Activated CD4-positive, alpha-beta T cell treated with anti-CD3 and anti-CD28 coated beads, Interleukin-2, amount 50 U/mL, for 16 hours (primary cell): ENCODE measurements at regions not wholly inside any gene's neighbourhood (a gene's known extent, or its start where the extent isn't known, plus 50 kb on each side); places are given as distances from the start of the nearest gene placed in this dataset.
"Not testable (repeated sequence)": the region's sequence is repeated elsewhere in the genome, so short reads cannot be mapped to it uniquely, and the experiment has no call there.

Experiments
- DNase-seq: peaks from one replicate; pipeline ENCODE4 v3.0.0-alpha.2; 2020

DNA sequence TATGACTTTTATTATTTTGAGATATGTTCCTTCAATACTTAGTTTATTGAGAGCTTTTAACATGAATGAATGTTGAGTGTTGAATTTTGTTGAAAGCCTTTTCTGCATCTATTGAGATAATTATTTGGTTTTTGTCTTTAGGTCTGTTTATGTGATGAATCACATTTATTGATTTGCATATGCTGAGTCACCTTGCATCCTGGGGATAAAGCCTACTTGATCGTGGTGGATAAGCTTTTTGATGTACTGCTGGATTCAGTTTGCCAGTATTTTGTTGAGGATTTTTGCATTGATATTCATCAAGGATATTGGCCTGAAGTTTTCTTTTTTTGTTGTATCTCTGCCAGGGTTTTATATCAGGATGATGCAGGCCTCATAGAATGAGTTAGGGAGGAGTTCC lies 106.5 kb upstream of the DAZL start:
- DNase-seq: not testable (repeated sequence)

DNA sequence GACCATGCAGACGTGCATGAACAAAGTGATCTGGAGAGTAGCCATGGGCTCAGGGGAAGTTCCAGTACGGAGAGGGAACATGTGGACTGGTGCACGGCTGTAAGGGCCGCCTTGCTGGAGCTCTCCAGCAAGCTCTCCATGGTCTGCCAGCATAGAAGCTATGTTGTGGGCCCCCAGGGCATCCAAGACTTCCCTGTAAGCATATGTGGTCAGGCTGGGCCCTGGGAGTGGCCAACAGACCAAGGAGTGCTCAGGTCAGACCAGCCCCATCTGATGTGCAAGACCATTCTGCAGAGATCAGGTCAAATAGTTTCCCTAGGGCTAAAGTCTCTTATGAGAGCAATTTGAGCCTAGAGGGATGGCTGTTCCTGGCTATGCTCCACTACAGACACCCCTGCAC lies 110.1 kb upstream of the DAZL start:
- no peak for DNase-seq

DNA sequence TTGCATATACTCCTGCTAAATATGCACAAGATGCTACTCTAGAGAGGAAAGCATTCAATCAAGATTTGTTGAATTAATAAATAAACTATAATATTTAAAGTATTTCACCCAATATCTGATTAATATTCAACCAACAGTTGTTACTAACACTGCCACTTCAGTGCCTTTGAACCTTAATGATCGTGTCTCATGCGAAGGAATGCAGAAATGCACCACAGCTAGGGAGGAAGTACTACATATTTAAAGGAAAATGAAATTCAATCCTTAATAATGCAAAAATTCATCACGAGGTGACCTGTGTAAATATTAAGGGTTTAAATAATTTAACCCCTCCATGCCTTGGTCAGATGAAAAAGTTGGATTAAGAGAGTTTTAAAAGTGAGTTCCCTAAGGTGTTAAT lies 114.2 kb upstream of the DAZL start:
- DNase-seq: no peak

GRCh38 chr3:16720367-16720940 lies 115.2 kb upstream of the DAZL start:
- DNase-seq: no peak

DNA sequence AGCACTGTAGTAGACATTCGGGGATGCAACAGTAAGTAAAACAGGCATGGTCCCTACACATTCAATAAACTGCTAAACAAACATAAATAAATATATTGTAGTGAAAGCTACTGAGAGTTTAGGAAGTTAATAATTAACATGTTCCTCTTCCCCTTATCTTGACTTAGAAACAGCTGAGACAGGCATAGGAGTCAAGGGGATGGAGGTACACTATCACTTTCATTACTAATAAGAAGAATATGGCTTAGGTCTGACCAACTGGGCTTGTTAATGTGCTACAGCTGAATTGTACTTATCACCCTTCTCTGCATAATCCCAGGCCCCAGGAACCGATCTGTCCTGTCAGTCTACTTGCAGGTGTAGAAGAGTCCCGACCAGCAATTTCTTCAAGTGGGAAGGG lies 116.3 kb upstream of the DAZL start:
- no peak for DNase-seq

DNA sequence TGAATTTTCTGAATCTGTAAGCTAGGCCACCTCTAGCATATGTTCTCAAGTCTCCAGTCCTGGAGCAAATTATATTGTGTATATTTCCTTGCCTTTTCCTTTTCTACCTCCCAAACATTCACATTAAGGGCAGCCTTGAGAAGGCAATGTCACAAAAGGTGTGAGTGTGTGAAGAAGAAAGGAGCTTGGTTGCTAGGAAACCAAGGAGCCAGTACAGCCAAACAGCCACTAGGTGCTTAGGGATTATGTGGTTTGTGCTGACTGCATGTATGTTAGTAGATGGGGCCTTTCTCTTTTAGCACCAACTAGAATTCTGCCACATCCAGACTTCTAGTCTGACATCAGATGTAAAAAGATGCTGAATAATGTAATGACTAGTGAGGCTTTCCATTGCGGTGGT lies 118.8 kb upstream of the DAZL start:
- no peak for DNase-seq

DNA sequence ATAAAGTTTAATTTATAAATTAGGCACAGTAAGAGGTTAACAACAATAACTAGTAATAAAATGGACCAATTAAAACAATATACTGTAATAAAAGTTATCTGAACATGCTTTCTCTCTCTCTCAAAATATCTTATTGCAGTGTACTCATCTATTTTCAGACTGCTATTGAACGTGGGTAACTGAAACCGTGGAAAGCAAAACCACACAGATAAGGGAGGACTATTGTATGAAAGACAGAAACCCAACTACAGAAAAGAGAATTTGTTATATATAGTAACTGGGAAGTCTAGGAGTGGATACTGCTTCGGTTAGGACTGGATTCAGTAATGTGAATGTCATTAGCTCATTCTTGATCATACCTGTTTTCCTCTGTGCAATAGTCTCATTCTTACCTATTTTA lies 119.3 kb upstream of the DAZL start:
- no peak for DNase-seq

GRCh38 chr3:16725972-16726371 lies 120.7 kb upstream of the DAZL start:
- DNase-seq: no peak

DNA sequence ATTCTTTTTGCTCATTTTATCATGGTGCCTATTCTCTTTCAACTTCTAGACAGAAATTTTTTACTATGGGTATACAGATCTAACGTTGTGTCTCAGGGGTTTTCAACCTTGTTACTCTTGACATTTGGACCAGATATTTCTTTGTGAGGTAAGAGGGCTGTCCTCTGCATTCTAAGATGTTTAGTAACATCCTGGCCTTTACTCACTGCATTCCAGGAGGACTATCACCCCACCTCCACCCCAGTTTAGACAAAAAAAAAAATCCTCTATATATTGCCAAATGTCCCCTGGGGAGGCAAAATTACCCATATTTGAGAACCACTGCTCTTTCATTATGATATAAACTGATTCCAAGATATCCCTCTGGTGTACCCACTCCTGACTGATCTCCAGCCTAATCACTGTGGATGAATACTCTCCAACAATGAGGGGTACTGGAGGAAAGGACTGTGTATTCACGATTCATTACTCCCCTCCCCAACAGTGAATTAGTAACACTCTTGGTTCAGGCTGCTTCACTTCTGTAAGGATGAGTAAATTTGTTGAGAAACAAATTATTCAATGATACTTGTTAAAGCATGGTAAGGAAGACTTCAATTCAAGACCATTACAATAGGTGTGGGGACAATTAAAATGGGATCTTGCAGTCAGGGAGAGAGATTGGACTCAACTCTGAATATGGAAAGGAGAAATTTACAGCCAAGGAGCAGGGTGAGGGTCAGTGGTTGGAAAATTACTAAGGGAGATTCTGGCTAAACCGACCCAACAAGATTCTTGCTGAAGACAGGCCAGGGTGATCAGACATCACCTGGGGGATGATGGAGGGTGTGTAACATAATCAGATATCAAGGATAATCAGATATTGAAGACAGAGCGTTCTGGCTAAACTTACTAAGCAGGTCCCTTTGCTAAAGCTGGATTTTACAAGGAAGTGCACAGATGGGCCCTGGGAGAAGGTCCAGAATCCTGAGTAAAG lies 123.8 kb upstream of the DAZL start:
- no peak for DNase-seq

GRCh38 chr3:16738451-16738850 lies 133.2 kb upstream of the DAZL start:
- no peak for DNase-seq

DNA sequence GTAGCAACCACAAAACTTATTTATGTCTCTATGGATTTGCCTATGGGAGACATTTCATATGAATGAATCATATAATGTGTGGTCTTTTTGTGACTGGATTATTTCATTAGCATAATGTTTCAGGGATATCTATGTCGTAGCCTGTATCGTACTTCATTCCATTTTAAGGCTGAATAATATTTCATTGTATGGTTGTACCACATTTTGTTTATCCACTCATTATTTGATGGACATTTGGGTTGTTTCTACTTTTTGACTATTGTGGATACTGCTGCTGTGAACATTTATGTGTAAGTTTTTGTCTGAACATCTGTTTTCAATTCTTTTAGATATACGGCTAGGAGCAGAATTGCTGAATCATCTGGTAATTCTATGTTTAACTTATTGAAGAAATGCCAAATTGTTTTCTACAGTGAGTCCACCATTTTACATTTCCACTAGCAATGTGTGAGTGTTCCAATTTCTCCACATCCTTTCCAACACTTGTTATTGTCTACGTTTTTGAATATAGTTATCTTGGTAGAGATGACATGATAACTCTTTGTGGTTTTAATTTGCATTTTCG lies 134.4 kb upstream of the DAZL start:
- DNase-seq: no peak

GRCh38 chr3:16740515-16740914 lies 135.3 kb upstream of the DAZL start:
- DNase-seq: no peak

GRCh38 chr3:16741103-16741758 lies 136.0 kb upstream of the DAZL start:
- peak; percentile 9 for DNase-seq

- no peak for DNase-seq
Observed at GRCh38 chr3:16741890-16742289, 136.7 kb upstream of the DAZL start.

DNA sequence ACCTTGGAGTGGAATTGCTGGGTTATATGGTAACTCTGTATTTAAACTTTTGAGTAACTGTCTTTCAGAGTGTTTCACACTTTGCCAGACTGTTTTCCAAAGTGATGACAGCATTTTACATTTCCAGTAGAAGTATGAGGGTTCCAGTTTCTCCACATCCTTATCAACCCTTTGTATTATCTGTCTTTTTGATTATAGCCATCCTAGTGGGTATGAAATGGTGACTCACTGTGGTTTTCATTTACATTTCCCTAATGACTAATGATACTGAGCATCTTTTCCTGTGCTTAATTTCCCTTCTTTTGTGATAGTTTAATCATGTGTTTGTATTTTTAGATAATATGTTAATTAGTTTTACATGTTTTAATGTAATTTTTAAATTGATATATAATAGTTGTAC lies 138.1 kb upstream of the DAZL start:
- no peak for DNase-seq

GRCh38 chr3:16759227-16759903 lies 125.4 kb upstream of the PLCL2 start:
- DNase-seq: no peak

DNA sequence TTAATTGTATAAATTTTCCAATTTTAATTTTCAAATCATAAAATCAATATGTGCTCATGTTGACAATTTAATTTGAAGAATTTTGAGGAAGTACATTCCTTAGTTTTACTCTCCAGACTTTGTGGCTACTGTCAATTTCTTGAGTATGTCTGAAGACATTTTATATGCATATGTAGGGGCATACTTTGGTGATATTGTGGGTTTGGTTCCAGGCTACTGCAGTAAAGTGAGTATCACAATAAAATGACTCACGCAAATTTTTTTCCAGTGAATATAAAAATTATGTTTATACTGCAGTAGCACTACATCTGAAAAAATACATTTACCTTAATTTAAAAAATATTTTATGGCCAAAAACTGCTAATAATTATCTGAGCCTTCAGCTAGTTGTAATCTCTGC lies 123.2 kb upstream of the PLCL2 start:
- no peak for DNase-seq

- no peak for DNase-seq
Observed at GRCh38 chr3:16765661-16766060, 119.1 kb upstream of the PLCL2 start.

- no peak for DNase-seq
Observed at GRCh38 chr3:16767006-16767405, 117.7 kb upstream of the PLCL2 start.

- no peak for DNase-seq
Observed at GRCh38 chr3:16768014-16768413, 116.7 kb upstream of the PLCL2 start.

DNA sequence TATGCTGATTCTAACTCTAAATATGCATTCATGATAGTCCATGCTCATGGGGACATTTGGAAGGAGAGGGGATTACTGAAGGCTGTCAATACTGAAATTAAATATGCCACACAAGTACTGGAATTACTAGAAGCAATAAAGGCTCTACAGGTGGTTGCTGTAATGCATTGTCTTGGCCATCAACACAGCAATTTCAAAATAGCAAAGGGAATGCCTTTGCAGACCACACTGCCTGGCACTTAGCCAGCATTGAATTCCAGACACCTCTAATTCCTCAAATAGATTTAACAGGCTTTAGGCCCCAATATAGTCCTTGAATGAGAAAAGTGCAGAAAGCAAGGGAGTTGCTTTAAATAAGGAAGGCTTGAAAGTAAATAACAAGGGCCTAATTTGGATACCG lies 115.8 kb upstream of the PLCL2 start:
- no peak for DNase-seq

DNA sequence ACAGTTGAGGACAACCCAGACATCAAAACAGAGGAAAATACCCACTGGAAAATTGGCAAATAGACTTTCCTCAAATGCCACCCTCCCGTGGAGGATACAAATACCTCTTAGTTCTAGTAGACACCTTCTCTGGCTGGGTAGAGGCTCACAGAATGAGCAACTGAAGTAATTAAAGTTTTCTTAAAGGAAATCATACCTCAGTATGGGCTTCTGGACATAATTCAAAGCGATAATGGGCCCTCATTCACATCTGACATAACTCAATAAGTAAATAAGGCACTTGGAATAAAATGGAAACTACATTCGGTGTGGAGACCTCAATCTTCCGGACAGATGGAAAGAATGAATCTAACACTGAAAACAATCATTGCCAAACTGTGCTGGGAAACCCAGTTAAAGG lies 115.2 kb upstream of the PLCL2 start:
- no peak for DNase-seq

- no peak for DNase-seq
Observed at GRCh38 chr3:16770021-16770420, 114.7 kb upstream of the PLCL2 start.
